ENCODE measurements at regions not wholly inside any gene's neighbourhood (a gene's known extent, or its start where the extent isn't known, plus 50 kb on each side); places are given as distances from the start of the nearest gene placed in this dataset.
A peak's percentile ranks its signal among the peaks of the same experiment; 100 is the strongest.

DNA sequence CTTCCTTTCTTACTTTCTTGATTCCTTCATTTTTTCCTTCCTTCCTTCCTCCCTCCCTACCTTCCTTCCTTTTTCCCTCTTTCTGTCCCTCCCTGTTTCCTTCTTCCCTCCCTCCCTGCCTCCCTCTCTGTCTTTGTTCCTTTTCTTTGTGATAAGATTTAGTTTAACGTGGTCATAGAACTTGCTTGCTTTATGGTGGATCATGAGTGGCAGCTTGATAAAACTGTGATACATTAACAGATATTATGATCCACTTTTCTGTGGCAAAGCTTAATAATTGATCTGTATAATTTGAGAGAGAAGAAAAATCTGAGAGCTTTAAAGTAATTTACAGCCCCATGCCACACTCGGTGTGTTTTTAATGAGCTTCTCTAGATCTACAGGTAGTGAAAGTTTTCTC lies 280.5 kb downstream of the RNF144B start:
- TF ChIP-seq POLR2A (IDR thresholded peaks at IDR 0.05; ENCODE audit: low read length) (no peak), GATA1 (IDR thresholded peaks at IDR 0.05; ENCODE audit: low read depth, low read length) (no peak)
- no peak for DNase-seq

DNA sequence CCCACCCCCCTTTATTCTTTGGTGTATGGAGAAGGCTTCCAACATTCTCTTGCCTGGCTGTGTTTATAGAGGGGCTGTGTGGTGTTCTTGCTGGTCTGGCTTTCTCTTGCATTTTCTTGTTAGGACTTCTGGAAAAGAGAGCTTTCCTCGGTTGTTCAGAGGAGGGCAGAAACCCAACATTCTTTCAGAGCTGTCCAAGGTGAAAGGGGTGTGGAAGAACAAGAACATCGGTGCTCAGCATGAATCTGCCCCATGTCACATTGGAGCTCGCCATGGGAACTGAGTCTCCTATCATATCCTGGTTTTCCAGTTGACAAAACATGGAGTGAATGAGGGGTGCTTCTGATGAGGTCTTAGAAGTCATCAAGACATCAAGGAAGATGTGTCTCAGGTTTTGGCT lies 281.8 kb downstream of the RNF144B start:
- TF ChIP-seq POLR2A (IDR thresholded peaks at IDR 0.05; ENCODE audit: low read length), result no peak
- no peak for TF ChIP-seq GATA1 (IDR thresholded peaks at IDR 0.05; ENCODE audit: low read depth, low read length)

DNA sequence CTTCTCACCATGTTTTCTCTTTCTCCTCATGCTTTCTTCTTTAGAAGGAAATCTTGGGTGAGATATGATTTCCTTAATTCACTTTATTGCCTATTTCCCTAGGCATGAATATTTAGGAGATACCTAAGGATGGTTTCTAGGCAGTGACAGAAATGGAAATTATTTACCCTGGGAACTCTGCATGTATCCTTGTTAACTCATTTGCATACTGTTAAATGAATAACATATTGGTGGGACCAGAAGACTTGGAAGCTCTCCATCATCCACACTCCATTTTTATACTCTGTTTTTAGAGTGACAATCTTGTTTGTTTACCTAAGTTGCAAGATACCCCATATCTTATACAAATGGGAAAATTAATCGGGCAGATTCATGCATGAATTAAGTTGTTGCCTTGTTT lies 285.7 kb downstream of the RNF144B start:
- no peak for TF ChIP-seq POLR2A (IDR thresholded peaks at IDR 0.05; ENCODE audit: low read length)
- no peak for TF ChIP-seq GATA1 (IDR thresholded peaks at IDR 0.05; ENCODE audit: low read depth, low read length)
- no peak for DNase-seq

More for the DNA sequence above, 281.8 kb downstream of the RNF144B start:
- no peak for DNase-seq

GRCh38 chr6:18674346-18674745 lies 287.2 kb downstream of the RNF144B start:
- no peak for TF ChIP-seq POLR2A (IDR thresholded peaks at IDR 0.05; ENCODE audit: low read length)
- no peak for TF ChIP-seq GATA1 (IDR thresholded peaks at IDR 0.05; ENCODE audit: low read depth, low read length)
- no peak for DNase-seq

DNA sequence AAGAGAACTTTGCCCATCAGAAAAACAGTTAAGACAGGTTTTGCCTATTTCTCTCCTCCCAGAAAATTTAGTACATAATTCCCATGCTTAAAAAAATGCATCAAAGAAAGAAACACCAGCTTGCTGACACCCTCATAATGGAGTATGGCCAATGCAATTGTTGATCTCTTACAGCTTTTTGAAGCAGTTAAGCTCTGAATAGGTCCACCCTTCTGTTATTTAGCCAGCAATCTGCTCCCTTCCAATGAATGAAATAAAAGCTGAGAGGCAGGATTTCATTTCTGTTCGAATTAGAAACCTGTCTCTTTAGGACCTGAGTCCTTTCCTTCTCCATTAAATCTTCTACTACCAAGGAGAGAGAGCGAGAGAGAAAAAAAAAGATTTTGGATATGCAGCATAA lies 288.7 kb downstream of the RNF144B start:
- no peak for DNase-seq
- TF ChIP-seq POLR2A (IDR thresholded peaks at IDR 0.05; ENCODE audit: low read length) (no peak), GATA1 (IDR thresholded peaks at IDR 0.05; ENCODE audit: low read depth, low read length) (no peak)

DNA sequence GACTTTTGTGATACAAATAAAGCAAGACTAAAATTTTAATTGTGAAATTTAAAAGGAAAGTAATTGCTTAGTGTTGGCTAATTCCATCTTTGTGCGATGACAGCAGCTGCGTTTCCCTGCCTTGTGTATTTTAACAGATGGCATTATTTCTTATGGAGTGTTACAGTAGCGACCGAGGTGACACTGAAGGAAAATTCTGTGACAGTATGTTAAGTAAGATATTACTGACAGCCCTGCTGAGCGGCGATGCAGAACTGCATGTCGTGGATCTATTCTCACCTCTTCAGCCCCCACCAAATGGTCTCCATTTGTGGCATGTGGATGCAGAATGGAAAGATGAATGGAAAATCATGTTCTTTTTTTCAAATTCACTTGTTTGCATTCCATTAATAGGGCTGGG lies 289.4 kb downstream of the RNF144B start:
- no peak for TF ChIP-seq POLR2A (IDR thresholded peaks at IDR 0.05; ENCODE audit: low read length)
- TF ChIP-seq GATA1 (IDR thresholded peaks at IDR 0.05; ENCODE audit: low read depth, low read length), result no peak
- DNase-seq, result no peak

- DNase-seq, result peak in 1 of 2 experiments; percentile 1
- no peak for TF ChIP-seq GATA1 (IDR thresholded peaks at IDR 0.05; ENCODE audit: low read depth, low read length)
- TF ChIP-seq POLR2A (IDR thresholded peaks at IDR 0.05; ENCODE audit: low read length), result no peak
Observed at GRCh38 chr6:18680842-18681241, 293.7 kb downstream of the RNF144B start.

DNA sequence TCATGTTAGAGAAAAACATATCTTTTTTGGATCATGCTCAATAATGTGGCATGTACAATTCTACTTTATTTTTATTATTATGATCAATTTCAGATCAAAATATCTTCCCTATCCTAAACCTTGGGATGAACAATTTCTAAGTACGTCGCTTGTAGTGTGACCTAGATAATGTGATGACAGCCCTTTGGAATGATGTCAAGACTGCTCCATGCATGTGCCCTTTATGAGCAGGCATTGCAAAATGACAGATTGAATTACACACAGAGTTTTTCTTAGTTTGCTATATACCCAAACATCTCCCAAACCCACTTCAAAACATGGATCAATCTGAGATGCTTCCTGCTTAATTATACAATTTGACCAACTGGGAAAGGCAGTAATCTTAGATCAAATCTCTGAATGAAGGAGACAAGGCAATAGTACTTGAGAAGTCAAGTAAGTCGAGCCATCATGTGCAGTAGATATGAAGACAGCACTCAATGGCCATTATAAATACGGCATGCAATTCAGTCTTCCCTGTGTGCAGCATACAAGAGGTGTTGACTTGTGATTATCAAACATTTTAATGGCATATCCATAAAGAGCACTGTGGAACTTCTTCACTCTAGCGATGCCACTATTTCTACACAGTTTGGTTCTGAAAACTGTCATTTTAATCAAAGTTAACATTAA lies 294.8 kb downstream of the RNF144B start:
- TF ChIP-seq POLR2A (IDR thresholded peaks at IDR 0.05; ENCODE audit: low read length) (no peak), GATA1 (IDR thresholded peaks at IDR 0.05; ENCODE audit: low read depth, low read length) (no peak)

GRCh38 chr6:18684343-18684742 lies 297.2 kb downstream of the RNF144B start:
- DNase-seq, result no peak
- TF ChIP-seq GATA1 (IDR thresholded peaks at IDR 0.05; ENCODE audit: low read depth, low read length), result no peak

More for the DNA sequence above, 294.8 kb downstream of the RNF144B start:
- no peak for DNase-seq

- DNase-seq, result no peak
- TF ChIP-seq GATA1 (IDR thresholded peaks at IDR 0.05; ENCODE audit: low read depth, low read length) (no peak), POLR2A (IDR thresholded peaks at IDR 0.05; ENCODE audit: low read length) (no peak)
Observed at GRCh38 chr6:18692929-18693685, 306.0 kb downstream of the RNF144B start.

GRCh38 chr6:18693881-18694280 lies 306.7 kb downstream of the RNF144B start:
- TF ChIP-seq GATA1 (IDR thresholded peaks at IDR 0.05; ENCODE audit: low read depth, low read length), result no peak
- no peak for TF ChIP-seq POLR2A (IDR thresholded peaks at IDR 0.05; ENCODE audit: low read length)
- no peak for DNase-seq

GRCh38 chr6:18703546-18703945 lies 316.4 kb downstream of the RNF144B start:
- no peak for DNase-seq
- TF ChIP-seq POLR2A (IDR thresholded peaks at IDR 0.05; ENCODE audit: low read length), result no peak
- TF ChIP-seq GATA1 (IDR thresholded peaks at IDR 0.05; ENCODE audit: low read depth, low read length), result no peak

DNA sequence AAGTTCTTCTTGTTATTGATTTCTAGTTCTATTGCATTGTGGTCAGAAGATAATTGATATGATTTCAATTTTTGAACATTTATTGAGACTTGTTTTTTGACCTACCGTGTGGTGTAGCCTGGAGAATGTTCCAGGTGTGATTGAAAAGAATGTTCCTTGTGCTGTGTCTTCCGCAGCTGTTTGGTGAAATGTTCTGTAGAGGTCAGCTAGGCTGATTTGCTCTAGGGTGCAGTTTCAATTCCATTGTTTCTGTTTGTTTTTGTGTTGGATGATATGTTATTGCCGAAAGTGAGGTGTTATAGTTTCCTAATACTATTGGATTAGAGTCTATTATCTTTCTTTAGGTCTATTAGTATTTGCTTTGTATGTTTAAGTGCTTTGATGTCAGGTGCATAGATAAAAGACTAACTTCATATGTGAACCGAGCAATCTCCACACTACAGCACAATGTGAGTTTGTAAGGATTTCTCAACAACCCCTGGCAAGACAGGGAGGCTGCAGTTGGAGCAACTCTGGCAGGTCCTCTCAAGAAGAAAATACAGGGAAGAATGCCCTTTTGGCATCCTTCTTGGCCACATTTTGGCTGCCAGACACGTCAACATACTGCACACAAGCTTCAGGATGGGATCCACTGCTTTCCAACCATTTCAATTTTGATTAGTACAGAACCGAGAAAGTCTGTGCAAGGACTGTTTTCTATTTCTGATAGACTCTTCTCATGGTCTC lies 320.7 kb downstream of the RNF144B start:
- TF ChIP-seq GATA1 (IDR thresholded peaks at IDR 0.05; ENCODE audit: low read depth, low read length) (no peak), POLR2A (IDR thresholded peaks at IDR 0.05; ENCODE audit: low read length) (no peak)
- DNase-seq, result no peak

DNA sequence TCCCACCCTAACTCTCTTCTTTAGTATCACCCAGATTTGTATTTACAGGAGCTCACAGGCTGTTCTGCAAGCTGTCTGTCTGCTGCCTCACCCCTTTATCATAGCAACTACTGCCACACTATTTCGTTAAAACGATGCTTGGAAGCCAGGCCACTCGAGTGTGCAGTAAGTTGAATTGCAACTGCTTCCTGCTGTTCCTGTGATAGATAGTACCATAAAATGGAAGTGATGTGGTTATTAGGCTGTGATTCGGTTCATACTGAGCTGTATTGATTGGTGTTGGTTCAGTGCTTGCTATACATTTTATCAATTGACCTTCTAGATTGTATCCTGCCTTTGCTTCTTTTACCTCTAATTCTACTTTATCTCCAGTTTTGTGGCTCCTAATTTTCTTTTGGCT lies 325.4 kb downstream of the RNF144B start:
- DNase-seq, result no peak
- no peak for TF ChIP-seq GATA1 (IDR thresholded peaks at IDR 0.05; ENCODE audit: low read depth, low read length)
- TF ChIP-seq POLR2A (IDR thresholded peaks at IDR 0.05; ENCODE audit: low read length), result no peak
